GM21619 (cell line): ENCODE measurements at regions not wholly inside any gene's neighbourhood (a gene's known extent, or its start where the extent isn't known, plus 50 kb on each side); places are given as distances from the start of the nearest gene placed in this dataset.
"Not testable (repeated sequence)": the region's sequence is repeated elsewhere in the genome, so short reads cannot be mapped to it uniquely, and the experiment has no call there.

ENCODE experiments used
- ATAC-seq: cut with Tn5 transposase; IDR thresholded peaks from one replicate; pipeline ENCODE4 v1.9.1; 2021; ENCODE audit not compliant: unreplicated experiment

GRCh38 chr6:153282456-153282855 is 151.4 kb upstream of the RGS17 start:
- ATAC-seq, result not testable (repeated sequence)

- ATAC-seq, result no peak
Observed at GRCh38 chr6:153275997-153276396, 144.9 kb upstream of the RGS17 start.

- no peak for ATAC-seq
Observed at GRCh38 chr6:153272201-153272980, 141.3 kb upstream of the RGS17 start.

DNA sequence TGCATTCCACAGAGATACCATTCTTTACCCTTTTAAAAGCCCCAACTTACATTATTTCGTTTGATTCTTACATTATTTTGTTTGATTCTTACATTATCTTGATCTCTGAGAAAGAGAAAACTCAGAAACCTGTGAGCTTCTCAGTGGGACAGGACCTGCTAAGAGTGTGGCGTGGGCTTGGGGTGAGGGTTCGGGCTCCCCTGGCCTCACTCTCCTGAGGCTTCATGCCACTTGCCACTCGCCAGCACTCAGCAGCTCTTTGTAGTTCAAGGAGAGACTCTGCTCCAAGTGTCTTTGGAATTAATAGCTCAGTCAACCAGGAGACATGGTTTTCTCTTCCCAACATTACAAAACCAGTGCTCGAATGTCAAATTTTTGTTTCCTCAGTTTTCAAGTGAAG is 132.4 kb upstream of the RGS17 start:
- no peak for ATAC-seq

DNA sequence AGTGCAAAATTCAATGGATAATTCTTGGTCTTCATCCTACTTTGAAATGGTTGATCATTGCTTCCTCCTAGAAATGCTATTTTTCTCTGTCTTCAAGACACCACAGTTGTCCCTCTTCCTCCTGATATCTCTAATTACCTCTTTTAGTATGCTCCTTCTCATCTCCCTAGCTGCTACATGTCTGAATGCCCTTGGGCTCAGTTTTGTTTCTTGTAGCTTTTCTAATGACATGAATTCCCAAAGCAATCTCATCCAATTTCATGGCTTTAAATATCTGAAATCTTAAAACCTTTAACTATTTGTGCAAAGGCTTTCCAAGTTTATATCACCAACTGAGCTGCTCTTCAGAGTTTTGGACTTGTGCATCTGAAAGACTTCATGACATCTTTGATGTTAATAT is 120.2 kb upstream of the RGS17 start:
- no peak for ATAC-seq

- ATAC-seq, result no peak
Observed at GRCh38 chr6:153237670-153238069, 106.6 kb upstream of the RGS17 start.

DNA sequence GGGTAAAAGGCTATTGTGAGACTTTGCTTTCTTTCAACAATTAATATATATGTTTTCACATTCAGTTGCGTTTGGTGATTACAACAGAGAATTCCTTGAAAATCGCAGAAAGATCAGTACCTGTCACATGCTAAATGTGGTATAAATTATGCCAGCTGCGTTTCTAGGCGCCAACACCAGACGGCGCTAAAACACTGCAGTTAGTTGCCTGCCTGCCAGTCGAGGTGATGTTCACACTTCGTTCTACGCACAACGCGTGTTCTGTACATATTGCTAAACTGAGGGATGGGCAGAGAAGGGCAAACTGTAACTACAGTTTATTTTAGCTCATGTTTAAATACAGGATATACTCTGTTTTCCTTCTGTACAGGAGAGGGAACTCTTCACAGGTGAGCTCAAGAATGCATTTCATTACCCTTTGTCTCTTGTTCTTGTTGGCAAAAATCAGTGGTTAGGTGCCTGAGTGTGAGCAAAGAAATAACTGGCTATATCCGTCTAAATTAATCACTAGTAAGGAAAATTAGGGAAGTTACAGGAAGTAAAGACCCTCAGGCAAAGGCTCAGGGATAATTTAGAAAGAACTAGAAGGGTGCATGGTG is 100.1 kb upstream of the RGS17 start:
- ATAC-seq, result no peak

DNA sequence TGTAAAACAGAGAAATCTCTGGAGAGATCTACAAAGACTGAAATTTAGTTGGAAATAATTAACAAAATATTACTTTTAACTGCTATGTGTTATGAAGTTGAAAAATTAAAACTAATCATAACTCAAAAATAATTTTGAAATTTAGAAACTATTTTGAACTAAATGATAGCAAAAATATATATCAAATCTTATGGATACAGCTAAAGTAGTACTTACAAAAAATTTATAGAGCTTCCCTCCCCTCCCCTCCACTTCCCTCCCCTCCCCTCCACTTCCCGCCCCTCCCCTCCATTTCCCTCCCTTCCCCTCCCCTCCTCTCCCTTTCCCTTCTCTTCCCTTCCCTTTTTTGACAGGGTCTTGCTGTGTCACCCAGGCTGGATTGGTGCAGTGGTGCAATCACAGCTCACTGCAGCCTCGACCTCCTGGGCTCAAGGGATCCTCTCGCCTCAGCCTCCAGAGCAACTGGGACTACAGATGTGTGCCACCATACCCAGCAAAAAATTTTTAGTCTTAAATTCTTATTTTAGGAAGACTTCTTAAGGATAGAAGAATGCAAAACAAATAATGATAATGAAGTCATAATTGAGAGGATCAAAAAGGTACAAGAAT is 87.2 kb upstream of the RGS17 start:
- no peak for ATAC-seq

GRCh38 chr6:153216789-153217188 is 85.7 kb upstream of the RGS17 start:
- no peak for ATAC-seq

- no peak for ATAC-seq
Observed at GRCh38 chr6:153215242-153215641, 84.2 kb upstream of the RGS17 start.

DNA sequence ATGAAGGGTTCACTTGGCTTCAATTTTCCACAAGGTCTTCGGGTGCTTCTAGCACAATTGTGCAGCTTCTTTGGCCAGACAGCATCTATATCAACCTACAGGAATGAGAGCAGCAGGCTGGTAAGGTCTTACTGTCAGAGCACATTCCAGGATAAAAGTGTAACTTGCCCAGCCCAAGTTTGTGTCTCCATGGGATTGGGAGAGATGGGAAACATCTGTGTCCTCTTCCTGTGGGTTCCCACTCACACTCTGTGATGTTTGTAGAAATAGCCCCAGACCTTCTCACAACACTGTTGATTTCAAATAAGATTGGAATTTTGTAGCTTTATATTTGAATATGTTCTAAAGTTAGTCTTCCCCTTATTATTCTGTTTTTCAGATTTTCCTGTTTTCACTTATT is 83.4 kb upstream of the RGS17 start:
- no peak for ATAC-seq

DNA sequence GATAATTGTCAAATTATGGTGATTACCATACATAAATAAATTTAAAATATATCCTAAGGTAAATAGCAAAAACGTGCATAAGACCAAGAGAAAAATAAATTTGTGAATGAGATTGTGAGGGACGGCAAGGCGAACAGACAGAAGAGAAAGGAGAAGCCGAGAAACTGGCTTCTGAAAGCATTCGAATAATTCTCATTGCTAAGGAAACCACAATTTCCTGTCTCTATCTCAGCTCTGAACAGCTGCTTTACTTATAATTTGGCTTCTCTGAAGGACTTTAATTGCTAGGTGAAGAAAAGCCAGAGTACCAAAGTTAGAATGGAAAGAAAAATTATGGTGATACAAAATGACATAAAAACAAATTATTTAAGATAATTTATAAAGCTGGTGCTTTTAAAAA is 79.0 kb upstream of the RGS17 start:
- ATAC-seq, result peak; percentile 95

DNA sequence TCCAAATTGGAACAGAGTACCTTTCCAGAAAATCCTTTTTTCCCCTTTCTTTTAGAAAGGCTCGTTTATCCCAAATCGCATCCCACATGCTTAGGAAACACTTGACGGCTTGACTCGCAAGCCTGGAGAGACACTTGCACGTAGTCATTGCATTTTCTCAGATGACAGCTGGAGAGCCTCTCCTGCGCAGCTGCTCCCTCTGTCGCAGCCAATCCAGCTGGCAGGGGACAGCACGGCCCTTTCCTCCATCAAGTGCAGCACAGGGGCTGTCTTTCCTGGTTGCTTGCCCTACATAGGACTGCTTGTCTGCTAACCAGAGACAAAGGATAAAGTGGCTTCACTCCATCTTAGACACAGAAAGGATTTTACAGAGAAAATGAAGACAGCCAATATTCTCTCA is 77.6 kb upstream of the RGS17 start:
- ATAC-seq, result no peak

DNA sequence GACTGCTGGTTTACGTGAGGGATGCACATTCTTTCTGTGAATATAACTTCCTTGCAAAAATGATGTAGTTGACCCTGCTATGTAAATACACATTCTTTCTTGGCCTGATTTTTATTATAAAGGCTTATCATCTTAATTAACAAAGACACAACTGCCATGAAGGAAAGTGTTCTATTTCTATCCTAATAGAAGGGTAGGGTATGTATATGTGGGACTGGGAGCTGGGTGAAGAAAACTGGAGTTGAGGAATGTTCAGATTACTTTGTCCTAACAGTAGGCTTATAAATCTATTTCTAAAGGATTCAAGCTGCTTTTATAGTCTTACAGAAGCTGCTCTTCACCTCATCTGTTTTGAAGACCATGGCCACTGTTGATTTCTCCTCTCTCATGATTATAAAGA is 76.5 kb upstream of the RGS17 start:
- no peak for ATAC-seq

GRCh38 chr6:153207006-153207405 is 75.9 kb upstream of the RGS17 start:
- ATAC-seq, result no peak

DNA sequence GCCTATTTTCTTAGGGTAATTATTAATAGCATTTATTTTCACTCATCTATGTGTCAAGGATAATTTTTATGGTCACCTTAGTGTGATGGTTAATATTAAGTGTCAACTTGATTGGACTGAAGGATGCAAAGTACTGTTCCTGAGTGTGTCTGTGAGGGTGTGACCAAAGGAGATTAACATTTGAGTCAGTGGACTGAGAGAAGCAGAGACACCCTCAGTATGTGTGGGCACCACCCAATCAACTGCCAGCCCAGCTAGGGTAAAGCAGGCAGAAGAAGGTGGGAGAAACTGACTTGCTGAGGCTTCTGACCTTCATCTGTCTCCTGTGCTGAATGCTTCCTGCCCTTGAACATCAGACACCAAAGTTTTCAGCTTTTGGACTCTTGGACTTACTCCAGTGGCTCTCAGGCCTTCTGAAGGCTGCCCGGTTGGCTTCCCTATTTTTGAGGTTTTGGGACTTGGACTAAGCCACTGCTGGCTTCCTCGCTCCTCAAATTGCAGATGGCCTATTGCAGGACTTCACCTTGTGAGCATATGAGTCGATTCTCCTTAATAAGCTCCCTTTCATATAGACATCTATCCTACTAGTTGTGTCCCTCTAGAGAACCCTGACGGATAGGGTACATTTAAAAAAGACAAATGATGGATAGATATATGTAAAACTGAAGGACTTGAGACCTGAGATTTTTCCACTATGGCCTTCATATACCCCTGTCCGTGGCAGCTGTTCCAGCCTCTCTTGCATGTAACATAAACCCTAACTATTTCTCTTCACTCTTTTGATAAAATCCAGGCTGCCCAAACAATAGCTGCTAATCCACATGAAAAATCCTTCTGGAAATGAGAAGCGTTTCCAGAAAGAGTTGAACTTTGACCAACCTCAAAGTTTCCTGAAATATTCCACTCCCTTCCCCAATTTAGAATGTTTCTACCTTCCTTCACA is 62.1 kb upstream of the RGS17 start:
- no peak for ATAC-seq

- no peak for ATAC-seq
Observed at GRCh38 chr6:153183925-153184324, 52.8 kb upstream of the RGS17 start.
